Lower leg skin (tissue), 4 donors: ENCODE measurements at regions not wholly inside any gene's neighbourhood (a gene's known extent, or its start where the extent isn't known, plus 50 kb on each side); places are given as distances from the start of the nearest gene placed in this dataset.

Experiments used
- DNase-seq, 2 donors: peaks; one replicate each; pipeline ENCODE4 v3.0.0-alpha.2; 2019; ENCODE audit warnings: low spot score in 2 of 2
- H3K4me3 ChIP-seq: fragments of 200-600 bp; sonication (generic); 2 replicates; pipeline ENCODE4 v1.5.1; 2017; ENCODE audit warnings: mild to moderate bottlenecking, low read depth; ENCODE audit not compliant: poor library complexity, severe bottlenecking
- CTCF ChIP-seq, 3 donors: fragments of 450-650 bp; IDR thresholded peaks; one replicate each; pipeline ENCODE4 v1.5.1; 2016; ENCODE audit warnings: antibody characterized with exemption in 3 of 3, mild to moderate bottlenecking in 3 of 3, moderate library complexity in 2 of 3
- POLR2A ChIP-seq, 2 donors: fragments of 450-650 bp; IDR thresholded peaks; one replicate each; pipeline ENCODE4 v1.6.1; 2016 to 2017; ENCODE audit warnings: antibody characterized with exemption in 2 of 2, mild to moderate bottlenecking in 1 of 2, moderate library complexity in 1 of 2
- WGBS, 2 donors: methylation state at CpG; one replicate each; pipeline ENCODE4 v1.1.5; 2018; 5-methylcytosine and 5-hydroxymethylcytosine counted together
- intact Hi-C: fragments of 100-400 bp; cut with DNase I; formaldehyde crosslinking; loops from one replicate; pipeline ENCODE4 v1.15.0; 2023; ENCODE audit warnings: low total_unique reads

GRCh38 chrX:3407121-3407520, 60.7 kb upstream of the MXRA5 start:
- no peak for TF ChIP-seq CTCF (IDR thresholded peaks at IDR 0.05)
- TF ChIP-seq POLR2A (IDR thresholded peaks at IDR 0.05) = no peak
- intact Hi-C loops = no loop called here
- 70 to 74% methylated on average over 3 of the region's 3 CpGs for WGBS, 2 donors
- no peak for DNase-seq
- no peak overlapping the region for H3K4me3 ChIP-seq

- DNase-seq = no peak
- intact Hi-C loops = no loop called here
- H3K4me3 ChIP-seq = no peak overlapping the region
- WGBS, 2 donors = 83 to 93% methylated on average over 1 of the region's 1 CpG
- no peak for TF ChIP-seq POLR2A (IDR thresholded peaks at IDR 0.05)
- no peak for TF ChIP-seq CTCF (IDR thresholded peaks at IDR 0.05)
Observed at GRCh38 chrX:3403748-3404147, 57.3 kb upstream of the MXRA5 start.
